ENCODE measurements at regions not wholly inside any gene's neighbourhood (a gene's known extent, or its start where the extent isn't known, plus 50 kb on each side); places are given as distances from the start of the nearest gene placed in this dataset.

- TF ChIP-seq, protein P1, sequence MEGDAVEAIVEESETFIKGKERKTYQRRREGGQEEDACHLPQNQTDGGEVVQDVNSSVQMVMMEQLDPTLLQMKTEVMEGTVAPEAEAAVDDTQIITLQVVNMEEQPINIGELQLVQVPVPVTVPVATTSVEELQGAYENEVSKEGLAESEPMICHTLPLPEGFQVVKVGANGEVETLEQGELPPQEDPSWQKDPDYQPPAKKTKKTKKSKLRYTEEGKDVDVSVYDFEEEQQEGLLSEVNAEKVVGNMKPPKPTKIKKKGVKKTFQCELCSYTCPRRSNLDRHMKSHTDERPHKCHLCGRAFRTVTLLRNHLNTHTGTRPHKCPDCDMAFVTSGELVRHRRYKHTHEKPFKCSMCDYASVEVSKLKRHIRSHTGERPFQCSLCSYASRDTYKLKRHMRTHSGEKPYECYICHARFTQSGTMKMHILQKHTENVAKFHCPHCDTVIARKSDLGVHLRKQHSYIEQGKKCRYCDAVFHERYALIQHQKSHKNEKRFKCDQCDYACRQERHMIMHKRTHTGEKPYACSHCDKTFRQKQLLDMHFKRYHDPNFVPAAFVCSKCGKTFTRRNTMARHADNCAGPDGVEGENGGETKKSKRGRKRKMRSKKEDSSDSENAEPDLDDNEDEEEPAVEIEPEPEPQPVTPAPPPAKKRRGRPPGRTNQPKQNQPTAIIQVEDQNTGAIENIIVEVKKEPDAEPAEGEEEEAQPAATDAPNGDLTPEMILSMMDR (IDR thresholded peaks at IDR 0.05; ENCODE audit: extremely low read depth, insufficient read depth, missing control alignments) = no peak
- in situ Hi-C loops (cut with MboI; ENCODE audit: low pct_unique_long_range_greater_than_20kb, low sequenced_read_pairs, unreplicated experiment) = no loop called here
- no peak for DNase-seq (ENCODE audit: low spot score)
Measured at GRCh38 chr6:140185991-140186390, 811.5 kb upstream of the CITED2 start.

DNA sequence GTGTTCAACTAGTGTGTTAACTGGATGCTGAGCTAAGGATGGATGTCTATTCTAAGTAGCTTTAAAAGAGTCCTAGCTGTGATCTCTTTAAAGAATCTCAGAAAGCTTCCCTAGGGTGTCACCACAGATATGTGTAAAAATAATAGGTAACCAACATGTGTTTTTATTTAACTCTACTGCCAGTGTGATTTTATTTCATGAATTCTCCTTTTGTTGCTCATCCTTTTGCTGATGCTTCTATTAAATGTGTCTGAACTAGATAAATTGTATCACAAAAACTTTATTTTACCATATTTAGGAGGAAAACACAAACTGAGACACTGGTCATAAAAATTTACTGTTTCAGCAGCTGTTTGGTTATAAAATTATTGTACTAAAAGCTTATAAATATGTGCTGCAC lies 809.4 kb upstream of the CITED2 start:
- no peak for DNase-seq (ENCODE audit: low spot score)
- in situ Hi-C loops (cut with MboI; ENCODE audit: low pct_unique_long_range_greater_than_20kb, low sequenced_read_pairs, unreplicated experiment) = no loop called here
- TF ChIP-seq, protein P1 (IDR thresholded peaks at IDR 0.05; ENCODE audit: extremely low read depth, insufficient read depth, missing control alignments) = no peak

- no peak for DNase-seq (ENCODE audit: low spot score)
- in situ Hi-C loops (cut with MboI; ENCODE audit: low pct_unique_long_range_greater_than_20kb, low sequenced_read_pairs, unreplicated experiment) = no loop called here
- TF ChIP-seq, protein P1 (IDR thresholded peaks at IDR 0.05; ENCODE audit: extremely low read depth, insufficient read depth, missing control alignments) = no peak
Measured at GRCh38 chr6:140182821-140183220, 808.4 kb upstream of the CITED2 start.

DNA sequence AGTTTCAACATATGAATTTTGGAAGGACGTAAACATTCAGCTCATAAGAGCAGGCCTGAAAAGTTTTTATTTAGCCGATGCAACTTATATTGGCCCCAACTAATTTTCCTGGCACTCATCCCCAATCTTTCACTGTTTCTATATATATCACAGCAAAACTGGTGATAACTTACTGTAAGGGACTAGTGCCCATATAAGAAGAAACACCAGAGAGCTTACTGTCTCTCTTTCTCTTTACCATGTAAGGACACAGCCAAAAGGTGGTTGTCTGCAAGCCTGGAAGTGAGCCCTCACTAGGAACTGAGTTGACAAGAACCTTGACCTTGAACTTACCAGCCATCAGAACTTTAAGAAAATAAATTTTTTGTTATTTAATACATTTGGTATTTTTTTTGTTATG lies 807.4 kb upstream of the CITED2 start:
- in situ Hi-C loops (cut with MboI; ENCODE audit: low pct_unique_long_range_greater_than_20kb, low sequenced_read_pairs, unreplicated experiment) = no loop called here
- TF ChIP-seq, protein P1 (IDR thresholded peaks at IDR 0.05; ENCODE audit: extremely low read depth, insufficient read depth, missing control alignments) = no peak
- no peak for DNase-seq (ENCODE audit: low spot score)

DNA sequence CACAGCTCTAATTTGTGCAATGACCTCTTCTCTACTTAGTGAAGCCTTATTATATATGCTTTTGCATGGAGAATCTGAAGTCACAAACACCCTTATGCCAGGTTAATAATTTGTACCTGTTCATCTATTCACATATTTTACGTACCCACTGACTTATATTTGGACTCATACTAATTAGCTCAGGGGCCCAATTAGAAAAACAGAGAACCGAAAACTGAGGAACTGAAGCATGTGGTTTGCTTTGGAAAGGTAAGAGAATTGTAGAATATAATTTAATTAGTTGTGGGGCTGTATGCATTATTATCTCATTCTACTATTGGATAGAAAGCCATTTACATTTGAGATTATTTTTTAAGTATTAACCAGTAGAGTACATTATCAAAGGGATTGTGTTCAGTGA lies 805.9 kb upstream of the CITED2 start:
- TF ChIP-seq, protein P1 (IDR thresholded peaks at IDR 0.05; ENCODE audit: extremely low read depth, insufficient read depth, missing control alignments) = no peak
- no peak for DNase-seq (ENCODE audit: low spot score)
- in situ Hi-C loops (cut with MboI; ENCODE audit: low pct_unique_long_range_greater_than_20kb, low sequenced_read_pairs, unreplicated experiment) = no loop called here

DNA sequence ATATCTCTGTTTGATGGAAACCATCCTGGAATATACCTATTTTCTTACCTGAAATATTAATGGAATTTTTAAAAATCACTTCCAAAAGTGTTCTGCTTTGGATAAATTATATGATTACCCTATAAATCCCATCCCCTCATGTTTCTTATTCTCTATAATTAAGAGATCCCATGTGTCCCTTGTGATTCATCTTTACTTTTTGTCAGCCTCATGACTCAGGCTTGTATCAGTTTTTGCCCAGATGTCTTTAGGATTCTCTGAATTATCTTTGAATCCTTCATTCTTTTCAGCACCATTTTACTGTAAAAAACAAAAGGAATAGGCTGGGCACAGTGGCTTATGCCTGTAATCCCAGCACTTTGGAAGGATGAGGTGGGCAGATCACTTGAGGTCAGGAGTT lies 804.5 kb upstream of the CITED2 start:
- in situ Hi-C loops (cut with MboI; ENCODE audit: low pct_unique_long_range_greater_than_20kb, low sequenced_read_pairs, unreplicated experiment) = no loop called here
- TF ChIP-seq, protein P1 (IDR thresholded peaks at IDR 0.05; ENCODE audit: extremely low read depth, insufficient read depth, missing control alignments) = no peak
- no peak for DNase-seq (ENCODE audit: low spot score)

GRCh38 chr6:140178520-140178919 lies 804.1 kb upstream of the CITED2 start:
- DNase-seq (ENCODE audit: low spot score) = no peak
- in situ Hi-C loops (cut with MboI; ENCODE audit: low pct_unique_long_range_greater_than_20kb, low sequenced_read_pairs, unreplicated experiment) = no loop called here
- TF ChIP-seq, protein P1 (IDR thresholded peaks at IDR 0.05; ENCODE audit: extremely low read depth, insufficient read depth, missing control alignments) = no peak
